Lower lobe of right lung (tissue), 2 donors: ENCODE measurements at regions not wholly inside any gene's neighbourhood (a gene's known extent, or its start where the extent isn't known, plus 50 kb on each side); places are given as distances from the start of the nearest gene placed in this dataset. TPM values are rescaled to one million over a fixed set of nuclear protein-coding genes. Genes with fewer than 3 reads are reported as not detected.
"Not testable (repeated sequence)": the region's sequence is repeated elsewhere in the genome, so short reads cannot be mapped to it uniquely, and the experiment has no call there.

Experiments used
- ATAC-seq, 2 donors: fragments of 200-7000 bp; cut with Tn5 transposase; one replicate each; pipeline ENCODE4 v1.9.1; 2020 to 2022; ENCODE audit warnings: mild to moderate bottlenecking in 2 of 2, moderate library complexity in 2 of 2
- DNase-seq: peaks from one replicate; pipeline ENCODE4 v3.0.0-alpha.2; 2020
- H3K27ac ChIP-seq: fragments of 200-600 bp; one replicate; pipeline ENCODE4 v1.8.0; 2022
- H3K27me3 ChIP-seq: fragments of 200-600 bp; one replicate; pipeline ENCODE4 v1.8.0; 2022; ENCODE audit warnings: low read depth
- H3K36me3 ChIP-seq: fragments of 200-600 bp; one replicate; pipeline ENCODE4 v1.8.0; 2022; ENCODE audit warnings: mild to moderate bottlenecking
- H3K4me1 ChIP-seq: fragments of 200-600 bp; one replicate; pipeline ENCODE4 v1.8.0; 2022
- H3K4me3 ChIP-seq: fragments of 200-600 bp; one replicate; pipeline ENCODE4 v1.8.0; 2022; ENCODE audit warnings: mild to moderate bottlenecking
- H3K9me3 ChIP-seq: fragments of 200-600 bp; one replicate; pipeline ENCODE4 v1.8.0; 2022
- intact Hi-C: fragments of 100-400 bp; cut with DNase I; formaldehyde crosslinking; loops from one replicate; pipeline ENCODE4 v1.11.0; 2022
- microRNA-seq: library from miRNA; unstranded; fragments of <30 nt; microRNA quantifications from one replicate; pipeline ENCODE4 v1.2.0, GENCODE V29; 2020; ENCODE audit warnings: borderline number of aligned reads
- TF ChIP-seq, protein P1 (sequence below): fragments of 200-600 bp; IDR thresholded peaks from one replicate; pipeline ENCODE4 v1.8.0; 2022; ENCODE audit warnings: antibody characterized with exemption, mild to moderate bottlenecking
- donor health status: DM: no; HTN: yes; CAD: no; lungs with severe emphysema.

DNA sequence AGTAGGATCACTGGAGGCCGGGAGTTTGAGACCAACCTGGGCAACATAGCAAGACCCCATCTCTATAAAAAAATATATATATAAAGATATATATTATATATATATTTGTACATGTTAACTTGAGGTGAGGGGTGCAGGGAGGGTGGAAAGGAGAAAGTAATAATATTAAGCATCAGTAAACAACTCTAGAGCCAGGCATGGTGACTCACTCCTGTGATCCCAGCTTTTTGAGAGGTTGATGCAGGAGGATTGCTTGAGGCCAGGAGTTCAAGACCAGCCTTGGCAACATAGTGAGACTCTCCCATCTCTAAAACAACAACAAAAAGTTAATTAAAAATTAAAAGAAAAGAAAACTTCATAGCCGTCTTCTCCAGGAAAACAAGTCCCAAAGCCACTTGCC, 61.7 kb upstream of the SMURF2 start:
- H3K4me1 ChIP-seq, result peaks cover 16% of the 10 kb centered on the region
- no peaks in the 10 kb centered on the region for H3K27me3 ChIP-seq
- no peaks in the 10 kb centered on the region for H3K36me3 ChIP-seq
- ATAC-seq, result no peak
- TF ChIP-seq, protein P1, sequence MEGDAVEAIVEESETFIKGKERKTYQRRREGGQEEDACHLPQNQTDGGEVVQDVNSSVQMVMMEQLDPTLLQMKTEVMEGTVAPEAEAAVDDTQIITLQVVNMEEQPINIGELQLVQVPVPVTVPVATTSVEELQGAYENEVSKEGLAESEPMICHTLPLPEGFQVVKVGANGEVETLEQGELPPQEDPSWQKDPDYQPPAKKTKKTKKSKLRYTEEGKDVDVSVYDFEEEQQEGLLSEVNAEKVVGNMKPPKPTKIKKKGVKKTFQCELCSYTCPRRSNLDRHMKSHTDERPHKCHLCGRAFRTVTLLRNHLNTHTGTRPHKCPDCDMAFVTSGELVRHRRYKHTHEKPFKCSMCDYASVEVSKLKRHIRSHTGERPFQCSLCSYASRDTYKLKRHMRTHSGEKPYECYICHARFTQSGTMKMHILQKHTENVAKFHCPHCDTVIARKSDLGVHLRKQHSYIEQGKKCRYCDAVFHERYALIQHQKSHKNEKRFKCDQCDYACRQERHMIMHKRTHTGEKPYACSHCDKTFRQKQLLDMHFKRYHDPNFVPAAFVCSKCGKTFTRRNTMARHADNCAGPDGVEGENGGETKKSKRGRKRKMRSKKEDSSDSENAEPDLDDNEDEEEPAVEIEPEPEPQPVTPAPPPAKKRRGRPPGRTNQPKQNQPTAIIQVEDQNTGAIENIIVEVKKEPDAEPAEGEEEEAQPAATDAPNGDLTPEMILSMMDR, result no peak
- no peak for DNase-seq
- H3K4me3 ChIP-seq, result no peak overlapping the region
- H3K27ac ChIP-seq, result peak overlapping the region; percentile 46
- H3K9me3 ChIP-seq, result no peaks in the 10 kb centered on the region
- intact Hi-C loops, result no loop called here

DNA sequence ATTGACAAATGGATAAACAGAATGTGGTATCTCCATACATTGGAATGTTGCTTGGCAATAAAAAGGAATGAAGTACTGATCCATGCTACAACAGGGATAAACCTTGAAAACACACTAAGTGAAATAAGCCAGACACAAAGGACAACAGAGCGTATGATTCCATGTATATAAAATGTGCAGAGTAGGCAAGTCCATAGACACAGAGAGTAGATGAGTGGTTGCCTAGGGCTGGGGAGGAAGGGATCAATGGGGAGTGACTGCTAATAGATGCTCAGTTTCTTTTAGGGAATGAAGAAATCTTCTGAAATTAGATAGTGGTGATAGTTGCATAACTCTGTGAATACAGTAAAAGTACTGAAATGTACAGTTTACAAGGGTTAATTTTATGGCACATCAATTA, 59.4 kb upstream of the SMURF2 start:
- H3K27ac ChIP-seq, DNase-seq, H3K9me3 ChIP-seq, H3K27me3 ChIP-seq, ATAC-seq, H3K36me3 ChIP-seq, intact Hi-C loops, H3K4me3 ChIP-seq: not testable (repeated sequence)
- peaks cover 16% of the 10 kb centered on the region for H3K4me1 ChIP-seq

DNA sequence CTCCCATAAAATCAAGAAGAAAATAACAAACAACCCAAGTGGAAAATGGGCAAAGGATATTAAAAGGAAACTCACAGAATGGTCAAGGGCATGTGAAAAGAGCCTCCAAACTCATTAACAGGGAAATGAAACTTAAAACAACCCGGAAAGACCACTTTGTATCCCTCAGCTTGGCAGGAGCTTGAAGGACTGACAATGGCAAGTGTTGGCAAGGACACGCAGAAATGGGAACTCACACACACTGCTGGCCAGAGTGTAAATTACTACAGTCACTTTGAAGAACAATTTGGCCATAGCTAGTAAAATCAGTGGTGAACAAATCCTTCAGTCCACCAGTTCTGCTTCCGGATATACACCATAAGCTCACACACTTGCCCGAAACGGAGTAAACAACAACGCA, 58.1 kb upstream of the SMURF2 start:
- H3K27me3 ChIP-seq, DNase-seq, H3K36me3 ChIP-seq, H3K27ac ChIP-seq, H3K9me3 ChIP-seq, ATAC-seq, H3K4me3 ChIP-seq, intact Hi-C loops: not testable (repeated sequence)
- H3K4me1 ChIP-seq, result peaks cover 16% of the 10 kb centered on the region

DNA sequence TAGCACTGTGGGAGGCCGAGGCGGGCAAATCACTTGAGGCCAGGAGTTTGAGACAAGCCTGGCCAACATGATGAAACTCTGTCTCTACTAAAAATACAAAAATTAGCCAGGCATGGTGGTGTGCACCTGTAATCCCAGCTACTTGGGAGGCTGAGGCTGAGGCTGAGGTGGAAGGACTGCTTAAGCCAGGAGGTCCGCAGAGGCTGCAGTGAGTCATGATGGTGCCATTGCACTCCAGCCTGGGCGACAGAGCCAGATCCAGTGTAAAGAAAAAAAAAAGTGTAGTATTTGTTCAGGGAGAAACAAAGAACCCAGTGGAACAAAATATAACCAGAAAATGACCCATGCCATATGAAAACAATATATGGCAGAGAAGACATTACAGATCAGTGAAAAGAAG, 57.4 kb upstream of the SMURF2 start:
- ATAC-seq, H3K27me3 ChIP-seq, H3K36me3 ChIP-seq, DNase-seq, H3K27ac ChIP-seq, intact Hi-C loops, H3K9me3 ChIP-seq, H3K4me3 ChIP-seq: not testable (repeated sequence)
- H3K4me1 ChIP-seq, result peaks cover 13% of the 10 kb centered on the region

DNA sequence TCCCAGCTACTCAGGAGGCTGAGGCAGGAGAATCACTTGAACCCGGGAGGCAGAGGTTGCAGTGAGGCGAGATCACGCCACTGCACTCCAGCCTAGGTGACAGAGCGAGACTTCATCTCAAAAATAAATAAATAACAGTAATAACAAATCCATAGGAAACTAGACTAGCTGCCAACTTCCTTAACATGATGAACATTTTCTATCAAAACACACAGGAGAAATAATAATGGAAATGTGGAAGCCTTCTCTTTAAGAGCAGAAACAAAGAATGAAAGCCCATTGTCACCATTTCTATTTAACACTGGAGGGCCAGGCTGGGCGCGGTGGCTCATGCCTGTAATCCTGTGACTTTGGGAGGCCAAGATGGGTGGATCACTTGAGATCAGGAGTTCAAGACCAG, 56.7 kb upstream of the SMURF2 start:
- DNase-seq, H3K4me3 ChIP-seq, ATAC-seq, H3K27me3 ChIP-seq, H3K9me3 ChIP-seq, H3K27ac ChIP-seq, intact Hi-C loops, H3K36me3 ChIP-seq: not testable (repeated sequence)
- peaks cover 12% of the 10 kb centered on the region for H3K4me1 ChIP-seq

DNA sequence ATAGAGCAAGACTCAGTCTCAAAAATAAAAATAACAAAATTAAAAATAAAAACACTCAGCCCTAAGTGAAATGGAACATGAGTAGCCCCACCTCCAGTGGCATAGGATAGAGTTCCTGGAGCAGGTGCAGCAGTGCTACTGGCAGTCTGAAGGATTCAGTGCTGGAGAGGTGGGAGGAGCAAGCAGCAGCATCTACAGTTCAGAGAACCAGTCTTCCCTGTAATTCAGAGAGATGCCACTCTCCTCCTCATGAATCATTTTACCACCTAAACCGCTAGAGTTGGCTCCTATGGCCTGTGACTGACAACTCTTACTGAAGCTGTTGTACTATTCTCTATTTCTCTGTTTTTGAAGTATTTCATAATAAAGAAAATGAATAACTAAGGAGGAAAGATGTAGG, 56.0 kb upstream of the SMURF2 start:
- H3K4me3 ChIP-seq, result no peak overlapping the region
- H3K36me3 ChIP-seq, result no peaks in the 10 kb centered on the region
- H3K4me1 ChIP-seq, result peaks cover 19% of the 10 kb centered on the region
- TF ChIP-seq, protein P1, result no peak
- no peaks in the 10 kb centered on the region for H3K27me3 ChIP-seq
- ATAC-seq (peak in 1 of 2 donors; percentile 49), DNase-seq (no peak)
- no peaks in the 10 kb centered on the region for H3K9me3 ChIP-seq
- H3K27ac ChIP-seq, result no peak overlapping the region
- intact Hi-C loops, result no loop called here

DNA sequence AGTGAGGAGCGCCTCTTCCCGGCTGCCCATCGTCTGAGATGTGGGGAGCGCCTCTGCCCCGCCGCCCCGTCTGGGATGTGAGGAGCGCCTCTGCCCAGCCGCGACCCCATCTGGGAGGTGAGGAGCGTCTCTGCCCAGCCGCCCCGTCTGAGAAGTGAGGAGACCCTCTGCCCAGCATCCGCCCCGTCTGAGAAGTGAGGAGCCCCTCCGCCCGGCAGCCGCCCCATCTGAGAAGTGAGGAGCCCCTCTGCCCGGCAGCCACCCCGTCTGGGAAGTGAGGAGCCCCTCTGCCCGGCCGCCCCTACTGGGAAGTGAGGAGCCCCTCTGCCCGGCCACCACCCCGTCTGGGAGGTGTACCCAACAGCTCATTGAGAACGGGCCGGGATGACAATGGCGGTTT, 54.4 kb upstream of the SMURF2 start:
- DNase-seq, H3K27me3 ChIP-seq, H3K36me3 ChIP-seq, H3K9me3 ChIP-seq, intact Hi-C loops, ATAC-seq, H3K27ac ChIP-seq, H3K4me3 ChIP-seq: not testable (repeated sequence)
- peaks cover 23% of the 10 kb centered on the region for H3K4me1 ChIP-seq

DNA sequence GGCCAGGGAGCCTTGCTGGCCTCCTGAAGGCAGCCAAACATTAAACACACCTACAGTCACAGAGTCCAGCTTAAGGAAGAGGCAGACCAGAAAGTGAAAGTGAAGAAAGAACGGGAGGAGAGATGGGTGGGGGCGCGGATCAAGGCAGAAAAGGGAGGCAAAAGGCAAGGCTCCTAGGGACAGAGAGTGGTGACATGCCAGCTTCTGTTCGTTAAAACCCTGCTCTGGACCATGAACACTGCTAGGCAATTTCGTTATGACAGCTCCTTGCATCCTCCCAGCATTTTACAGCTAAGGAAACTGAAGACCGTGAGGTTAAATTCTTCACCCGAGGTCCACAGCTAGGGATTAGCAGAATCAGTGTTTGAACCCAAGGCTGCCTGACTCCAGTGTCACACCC, 51.7 kb upstream of the SMURF2 start:
- ATAC-seq, result peak; percentile 49 to 53
- H3K27ac ChIP-seq, result peak overlapping the region; percentile 4
- intact Hi-C loops, H3K9me3 ChIP-seq, H3K27me3 ChIP-seq, DNase-seq, H3K36me3 ChIP-seq: not testable (repeated sequence)
- peaks cover 30% of the 10 kb centered on the region for H3K4me1 ChIP-seq
- peak overlapping the region; percentile 40 for H3K4me3 ChIP-seq

DNA sequence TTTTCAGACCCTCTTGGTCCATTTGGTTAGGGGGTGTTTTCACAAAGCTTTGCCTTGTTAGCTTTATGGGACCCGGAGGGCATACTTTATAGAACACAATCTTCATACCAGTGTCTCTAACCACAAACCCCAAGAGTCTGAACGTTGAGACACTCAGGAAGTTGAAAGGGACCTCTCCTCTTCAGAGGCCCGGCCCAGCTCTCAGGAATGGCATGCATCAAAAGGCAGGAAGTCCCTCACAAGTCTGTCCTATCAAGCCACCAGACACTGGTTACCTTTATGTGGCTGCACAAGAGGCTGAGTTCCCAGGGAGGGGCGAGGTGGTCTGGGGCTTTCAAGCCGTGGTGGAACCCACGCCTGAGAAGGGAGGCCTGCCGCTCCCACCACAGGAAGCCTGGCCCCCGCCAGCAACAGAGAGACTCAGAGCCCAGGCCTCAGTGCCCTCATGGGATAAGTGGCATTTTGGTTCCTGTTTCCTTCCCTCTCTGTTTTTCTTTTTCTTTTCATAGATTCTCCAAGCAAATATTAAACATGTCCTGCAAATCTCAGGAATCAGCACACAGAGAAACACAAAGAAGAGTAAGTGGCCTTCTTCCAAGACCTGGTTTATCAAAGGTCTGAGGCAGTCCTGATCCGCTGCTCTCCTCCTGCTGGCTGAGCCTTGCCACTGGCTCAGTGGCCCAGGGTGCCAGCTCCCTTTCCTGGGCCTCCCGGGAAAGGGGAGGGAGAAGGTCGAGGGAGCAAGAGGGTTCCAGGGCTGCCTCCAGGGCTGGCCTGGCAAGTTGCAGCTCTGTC, 50.6 kb upstream of the SMURF2 start:
- H3K27me3 ChIP-seq, intact Hi-C loops, H3K36me3 ChIP-seq, H3K9me3 ChIP-seq, H3K4me3 ChIP-seq, DNase-seq: not testable (repeated sequence)
- Histone ChIP-seq H3K27ac (peak overlapping the region; percentile 53), H3K4me1 (peaks cover 41% of the 10 kb centered on the region)
- ATAC-seq, result peak; percentile 54 to 71

Small RNA genes lying in the stretch of these regions (microRNA-seq; reads per million reads assigned to microRNA genes)
- gene MIR6080, result not detected
